ENCODE measurements at regions not wholly inside any gene's neighbourhood (a gene's known extent, or its start where the extent isn't known, plus 50 kb on each side); places are given as distances from the start of the nearest gene placed in this dataset.

DNA sequence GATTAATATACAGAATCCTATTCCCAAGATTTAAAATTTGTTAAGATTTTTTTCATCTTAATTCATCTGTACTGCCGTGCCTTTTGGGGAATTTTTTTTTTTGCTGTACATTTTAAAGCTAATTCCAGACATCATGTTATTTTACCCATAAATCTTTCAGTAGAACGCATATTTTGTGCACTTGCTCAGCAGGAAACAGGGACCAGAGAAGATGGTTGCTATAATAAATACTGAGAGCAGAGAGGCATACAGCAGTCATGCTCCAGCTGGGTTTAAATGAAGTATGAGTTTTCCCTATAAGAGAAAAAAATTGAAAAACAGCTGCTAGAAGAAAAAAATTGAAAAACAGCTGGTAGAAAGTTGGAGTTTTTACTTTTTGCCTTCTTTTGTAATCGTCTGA is 196.9 kb upstream of the PUM3 start:
- Histone ChIP-seq H2BK12ac (ENCODE audit: low read depth, low read length) (no peak overlapping the region), H3K27ac (ENCODE audit: low read depth, low read length) (no peak overlapping the region), H3K18ac (ENCODE audit: extremely low read depth, low read length) (no peak overlapping the region), H2BK120ac (replicated peaks; ENCODE audit: low read depth, low read length) (no peak overlapping the region), H3K14ac (ENCODE audit: insufficient read length) (no peak overlapping the region), H3K4me2 (ENCODE audit: insufficient read depth in 1 of 2, low read depth in 2 of 2, low read length in 2 of 2) (no peak overlapping the region), H2BK5ac (ENCODE audit: low read depth, low read length) (no peak overlapping the region), H3K79me1 (ENCODE audit: low read depth, low read length) (no peaks in the 10 kb centered on the region), H4K20me1 (replicated peaks in 1 of 2; ENCODE audit: control insufficient read depth in 1 of 2, insufficient read depth in 2 of 2, low read length in 2 of 2) (no peaks in the 10 kb centered on the region), H3K23ac (ENCODE audit: insufficient read length) (no peak overlapping the region), H3K36me3 (ENCODE audit: control insufficient read depth in 2 of 4, insufficient read depth in 4 of 4, low read length in 3 of 4) (no peaks in the 10 kb centered on the region), H2AK5ac (ENCODE audit: low read depth, low read length) (no peak overlapping the region), H4K8ac (ENCODE audit: extremely low read depth, insufficient read depth, low read length) (no peak overlapping the region), H3K4me3 (ENCODE audit: extremely low read depth in 1 of 4, insufficient read depth in 2 of 4, low read depth in 3 of 4, low read length in 4 of 4) (no peak overlapping the region), H3K9ac (replicated peaks in 1 of 4; ENCODE audit: extremely low read depth in 1 of 4, low read depth in 3 of 4, low read length in 3 of 4) (no peak overlapping the region), H3K27me3 (replicated peaks in 1 of 4; ENCODE audit: control insufficient read depth in 3 of 4, extremely low read depth in 1 of 4, insufficient read depth in 3 of 4, low read length in 3 of 4) (no peaks in the 10 kb centered on the region), H2BK15ac (ENCODE audit: low read length) (no peak overlapping the region), H3K56ac (replicated peaks; ENCODE audit: insufficient read length, low read depth, low read length) (no peak overlapping the region), H3K9me3 (ENCODE audit: insufficient read depth in 2 of 2, low read depth in 1 of 2, low read length in 1 of 2) (no peaks in the 10 kb centered on the region), H3K4ac (replicated peaks; ENCODE audit: insufficient read length, low read depth, low read length) (no peak overlapping the region), H4K5ac (ENCODE audit: insufficient read length, low read depth, low read length) (no peak overlapping the region), H2BK20ac (ENCODE audit: low read length) (no peak overlapping the region), H3K4me1 (replicated peaks in 1 of 4; ENCODE audit: control insufficient read depth in 3 of 4, insufficient read depth in 4 of 4, low read length in 3 of 4) (no peaks in the 10 kb centered on the region), H3K23me2 (ENCODE audit: low read depth, low read length) (no peaks in the 10 kb centered on the region), H3K79me2 (ENCODE audit: control insufficient read depth in 1 of 2, insufficient read depth in 2 of 2, low read length in 2 of 2) (no peaks in the 10 kb centered on the region), H2AFZ (ENCODE audit: low read length) (no peak overlapping the region), H4K91ac (replicated peaks; ENCODE audit: insufficient read length, low read length) (no peak overlapping the region)
- DNase-seq (ENCODE audit: low read depth in 1 of 2, low spot score in 2 of 2) (no peak), FAIRE-seq (no peak)
- POLR2A ChIA-PET (ENCODE audit: partially characterized antibody): no interaction called here
- no peak for TF ChIP-seq TAF7 (optimal IDR thresholded peaks at IDR 0.05; ENCODE audit: borderline replicate concordance, low read depth, low read length)
- no peak for TF ChIP-seq GTF2F1 (IDR thresholded peaks at IDR 0.05; ENCODE audit: borderline replicate concordance, low read depth, low read length)
- TF ChIP-seq TEAD4 (IDR thresholded peaks at IDR 0.05; ENCODE audit: low read depth, low read length): no peak
- TF ChIP-seq FOSL1 (IDR thresholded peaks at IDR 0.05; ENCODE audit: insufficient read depth, low read depth, low read length): no peak
- TF ChIP-seq SP1 (IDR thresholded peaks at IDR 0.05; ENCODE audit: low read depth, low read length): no peak
- TF ChIP-seq, protein P1, sequence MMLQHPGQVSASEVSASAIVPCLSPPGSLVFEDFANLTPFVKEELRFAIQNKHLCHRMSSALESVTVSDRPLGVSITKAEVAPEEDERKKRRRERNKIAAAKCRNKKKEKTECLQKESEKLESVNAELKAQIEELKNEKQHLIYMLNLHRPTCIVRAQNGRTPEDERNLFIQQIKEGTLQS (IDR thresholded peaks at IDR 0.05; ENCODE audit: insufficient read depth, low read depth, low read length): no peak
- no peak for TF ChIP-seq KDM4A (IDR thresholded peaks at IDR 0.05; ENCODE audit: low read depth, low read length, severe bottlenecking)
- TF ChIP-seq SAP30 (IDR thresholded peaks at IDR 0.05; ENCODE audit: insufficient read depth, insufficient replicate concordance, low read length): no peak
- TF ChIP-seq POLR2A (IDR thresholded peaks at IDR 0.05; ENCODE audit: control extremely low read depth in 1 of 2, low read depth in 2 of 2, low read length in 2 of 2): no peak
- CTCF ChIA-PET (ENCODE audit: partially characterized antibody): interaction anchor here (1.0 kb wide), 1 partner anchor 23 kb away, joined by 4 read pairs; no protein-coding TSS in a partner anchor
- WGBS, 2 experiments (ENCODE audit: extremely low coverage in 1 of 2, insufficient coverage in 1 of 2, insufficient read length in 1 of 2, insufficient replicate concordance in 2 of 2, low coverage in 1 of 2, low lambda C conversion rate in 2 of 2, missing lambda C conversion rate in 1 of 2): 89% methylated on average over 3 of the region's 3 CpGs; no CpG with 5 or more reads in 1 of the 2 experiments
